PC-9 (cell line): ENCODE measurements at regions not wholly inside any gene's neighbourhood (a gene's known extent, or its start where the extent isn't known, plus 50 kb on each side); places are given as distances from the start of the nearest gene placed in this dataset.

Experiments used
- BruUV-seq: library from RNA; stranded (reverse); fragments of 400-500 nt; replicated peaks from 2 replicates; lab custom pipeline; 2021; lab: Mats Ljungman, UMichigan
- CTCF ChIA-PET: fragments of 300-600 bp; sonication (Branson Sonifier 250); formaldehyde crosslinking; loops from one replicate; lab custom pipeline; 2022; ENCODE audit warnings: antibody characterized with exemption; lab: Charles Lee
- POLR2A ChIA-PET: fragments of 300-600 bp; sonication (Branson Sonifier 250); formaldehyde crosslinking; loops from one replicate; lab custom pipeline; 2022; ENCODE audit warnings: antibody characterized with exemption; ENCODE audit not compliant: unreplicated experiment; lab: Charles Lee
- DNase-seq, 2 experiments: peaks; one replicate each; pipeline versions ENCODE4 v3.0.0 to v3.0.0-alpha.2; 2015 to 2022; ENCODE audit warnings: mixed read lengths in 1 of 2
- H2AFZ ChIP-seq: fragments of 200-600 bp; sonication (generic); 2 replicates; pipeline ENCODE4 v1.8.1; 2017; ENCODE audit warnings: antibody characterized with exemption
- H3F3A ChIP-seq: fragments of 200-600 bp; sonication (generic); 2 replicates; pipeline ENCODE4 v1.8.1; 2017; ENCODE audit warnings: antibody characterized with exemption, mild to moderate bottlenecking, low read depth; ENCODE audit not compliant: insufficient read depth
- H3K27ac ChIP-seq: fragments of 200-600 bp; sonication (generic); 2 replicates; pipeline ENCODE4 v1.6.1; 2016; ENCODE audit warnings: mixed run types
- H3K27me3 ChIP-seq: fragments of 200-600 bp; sonication (generic); 2 replicates; pipeline ENCODE4 v1.6.1; 2016; ENCODE audit warnings: low read depth, mixed run types; ENCODE audit not compliant: insufficient read depth
- H3K36me3 ChIP-seq: fragments of 200-600 bp; sonication (generic); 2 replicates; pipeline ENCODE4 v1.6.1; 2016; ENCODE audit warnings: low read depth, mixed run types
- H3K4me1 ChIP-seq: fragments of 200-600 bp; sonication (generic); replicated peaks from 2 replicates; pipeline ENCODE4 v1.6.1; 2016; ENCODE audit warnings: mixed run types; ENCODE audit not compliant: insufficient read depth
- H3K4me2 ChIP-seq: fragments of 200-600 bp; sonication (generic); 2 replicates; pipeline ENCODE4 v1.6.1; 2017; ENCODE audit warnings: mixed run types
- H3K4me3 ChIP-seq: fragments of 200-600 bp; sonication (generic); 2 replicates; pipeline ENCODE4 v1.6.1; 2016; ENCODE audit warnings: mixed run types
- H3K79me2 ChIP-seq: fragments of 200-600 bp; sonication (generic); 2 replicates; pipeline ENCODE4 v1.6.1; 2017; ENCODE audit warnings: low read depth, mixed run types
- H3K9me2 ChIP-seq: fragments of 200-600 bp; sonication (generic); 2 replicates; pipeline ENCODE4 v1.8.1; 2017; ENCODE audit warnings: mild to moderate bottlenecking; ENCODE audit not compliant: insufficient read depth
- H3K9me3 ChIP-seq: fragments of 200-600 bp; sonication (generic); 2 replicates; pipeline ENCODE4 v1.8.1; 2016; ENCODE audit warnings: low read depth; ENCODE audit not compliant: insufficient read depth
- H4K20me1 ChIP-seq: fragments of 200-600 bp; sonication (generic); 2 replicates; pipeline ENCODE4 v1.8.1; 2017; ENCODE audit not compliant: insufficient read depth
- EZH2 ChIP-seq: fragments of 200-600 bp; sonication (generic); IDR thresholded peaks from 2 replicates; pipeline ENCODE4 v1.8.0; 2017; ENCODE audit warnings: antibody characterized with exemption, low read depth
- intact Hi-C: fragments of 100-400 bp; cut with micrococcal nuclease; formaldehyde crosslinking; loops from one replicate; pipeline ENCODE4 v1.10.0; 2022; ENCODE audit not compliant: unreplicated experiment
- TF ChIP-seq, protein P1 (sequence below): fragments of 200-600 bp; sonication (generic); conservative IDR thresholded peaks from 2 replicates; pipeline ENCODE4 v1.6.1; 2017; ENCODE audit warnings: mixed run types, antibody characterized with exemption, mild to moderate bottlenecking, moderate library complexity

DNA sequence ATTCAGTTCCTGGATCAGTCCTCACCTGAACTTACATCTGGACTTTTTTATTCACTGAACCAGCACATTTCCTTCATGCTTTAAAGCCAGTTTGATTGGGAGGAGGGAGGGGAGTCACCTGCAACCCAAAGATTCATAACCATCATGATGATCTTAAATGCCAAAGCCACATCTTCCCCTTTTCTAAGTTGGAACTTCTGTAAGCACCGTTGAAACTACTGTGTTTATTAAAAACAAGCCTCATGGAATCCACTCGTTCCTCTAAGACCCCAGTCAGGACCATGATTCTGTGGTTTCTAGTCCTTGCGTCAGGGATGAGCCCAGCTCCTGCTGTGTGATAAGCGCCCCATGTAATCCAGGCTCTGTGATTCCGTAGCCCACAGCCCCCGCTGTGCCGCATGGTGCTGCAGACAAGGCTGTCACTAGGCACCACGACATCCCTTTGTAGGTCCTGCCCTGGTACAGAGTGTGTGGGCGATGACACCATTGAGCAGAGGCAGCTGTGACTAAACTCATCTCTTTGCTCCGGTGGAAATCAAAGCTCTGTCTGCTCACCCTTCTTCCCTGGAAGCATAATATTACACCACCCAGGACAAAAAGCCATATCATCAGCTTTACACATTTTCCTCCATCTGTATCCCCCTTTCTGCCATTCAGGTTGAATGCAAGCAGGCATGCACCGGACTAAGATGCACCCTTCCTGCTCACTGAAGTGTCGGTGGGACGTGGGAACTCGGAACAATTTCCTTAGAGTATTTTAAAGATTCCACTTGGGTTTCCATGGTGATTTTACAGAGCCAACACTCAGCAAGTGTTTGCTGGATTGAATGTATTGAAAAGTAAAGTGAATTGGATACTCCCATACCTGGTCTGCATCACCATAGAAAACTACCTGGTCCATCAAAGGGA, 132.0 kb upstream of the FSTL4 start:
- H3K4me2 ChIP-seq: no peak overlapping the region
- no peaks in the 10 kb centered on the region for H3K9me2 ChIP-seq
- no peak overlapping the region for H3K27ac ChIP-seq
- no peak for DNase-seq
- TF ChIP-seq, protein P1, sequence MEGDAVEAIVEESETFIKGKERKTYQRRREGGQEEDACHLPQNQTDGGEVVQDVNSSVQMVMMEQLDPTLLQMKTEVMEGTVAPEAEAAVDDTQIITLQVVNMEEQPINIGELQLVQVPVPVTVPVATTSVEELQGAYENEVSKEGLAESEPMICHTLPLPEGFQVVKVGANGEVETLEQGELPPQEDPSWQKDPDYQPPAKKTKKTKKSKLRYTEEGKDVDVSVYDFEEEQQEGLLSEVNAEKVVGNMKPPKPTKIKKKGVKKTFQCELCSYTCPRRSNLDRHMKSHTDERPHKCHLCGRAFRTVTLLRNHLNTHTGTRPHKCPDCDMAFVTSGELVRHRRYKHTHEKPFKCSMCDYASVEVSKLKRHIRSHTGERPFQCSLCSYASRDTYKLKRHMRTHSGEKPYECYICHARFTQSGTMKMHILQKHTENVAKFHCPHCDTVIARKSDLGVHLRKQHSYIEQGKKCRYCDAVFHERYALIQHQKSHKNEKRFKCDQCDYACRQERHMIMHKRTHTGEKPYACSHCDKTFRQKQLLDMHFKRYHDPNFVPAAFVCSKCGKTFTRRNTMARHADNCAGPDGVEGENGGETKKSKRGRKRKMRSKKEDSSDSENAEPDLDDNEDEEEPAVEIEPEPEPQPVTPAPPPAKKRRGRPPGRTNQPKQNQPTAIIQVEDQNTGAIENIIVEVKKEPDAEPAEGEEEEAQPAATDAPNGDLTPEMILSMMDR: no peak
- no peak for TF ChIP-seq EZH2
- no peaks in the 10 kb centered on the region for H3K9me3 ChIP-seq
- H2AFZ ChIP-seq: no peak overlapping the region
- H3K4me1 ChIP-seq: no peaks in the 10 kb centered on the region
- ChIA-PET CTCF (no interaction called here), POLR2A (no interaction called here)
- H3K79me2 ChIP-seq: no peaks in the 10 kb centered on the region
- no peak overlapping the region for H3K4me3 ChIP-seq
- no TSS peak for BruUV-seq
- no peaks in the 10 kb centered on the region for H3K36me3 ChIP-seq
- H3F3A ChIP-seq: no peaks in the 10 kb centered on the region
- H4K20me1 ChIP-seq: no peaks in the 10 kb centered on the region
- intact Hi-C loops: no loop called here
- no peaks in the 10 kb centered on the region for H3K27me3 ChIP-seq

DNA sequence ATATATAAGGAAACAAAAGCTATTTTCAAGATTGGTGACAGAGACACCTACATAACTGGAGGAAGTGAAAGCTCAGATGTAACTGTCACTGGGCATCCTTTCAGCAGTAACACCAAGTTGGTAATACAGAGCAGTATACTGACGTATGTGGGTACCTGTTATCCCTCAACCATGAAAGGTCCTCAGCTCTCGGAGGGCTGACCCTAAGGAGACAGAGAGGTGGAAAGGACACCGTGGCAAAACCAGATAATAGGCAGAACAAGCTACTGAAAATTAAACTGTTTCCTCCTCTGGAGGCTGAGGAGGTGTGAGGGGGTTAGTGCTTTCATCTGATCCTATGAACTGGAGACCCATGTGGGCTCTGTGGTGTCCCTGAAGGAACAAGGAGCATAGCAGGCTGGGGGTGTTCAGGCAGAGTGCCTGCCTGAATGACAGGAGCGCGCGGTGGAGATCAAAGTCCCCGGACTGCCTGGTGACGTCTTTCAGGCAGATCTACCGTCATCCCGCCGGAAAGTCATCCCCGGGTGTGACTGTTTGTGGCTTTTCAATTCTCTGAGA, 130.2 kb upstream of the FSTL4 start:
- Histone ChIP-seq H3K27me3 (no peaks in the 10 kb centered on the region), H3K4me3 (no peak overlapping the region), H3K4me2 (no peak overlapping the region), H4K20me1 (no peaks in the 10 kb centered on the region), H2AFZ (no peak overlapping the region), H3K9me2 (no peaks in the 10 kb centered on the region), H3K27ac (no peak overlapping the region), H3F3A (no peaks in the 10 kb centered on the region), H3K79me2 (no peaks in the 10 kb centered on the region), H3K36me3 (no peaks in the 10 kb centered on the region), H3K4me1 (peaks cover 6% of the 10 kb centered on the region; the same call in 1 of the 2 replicates), H3K9me3 (no peaks in the 10 kb centered on the region)
- no TSS peak for BruUV-seq
- ChIA-PET POLR2A (no interaction called here), CTCF (no interaction called here)
- TF ChIP-seq, protein P1: no peak
- TF ChIP-seq EZH2: no peak
- intact Hi-C loops: no loop called here
- no peak for DNase-seq

DNA sequence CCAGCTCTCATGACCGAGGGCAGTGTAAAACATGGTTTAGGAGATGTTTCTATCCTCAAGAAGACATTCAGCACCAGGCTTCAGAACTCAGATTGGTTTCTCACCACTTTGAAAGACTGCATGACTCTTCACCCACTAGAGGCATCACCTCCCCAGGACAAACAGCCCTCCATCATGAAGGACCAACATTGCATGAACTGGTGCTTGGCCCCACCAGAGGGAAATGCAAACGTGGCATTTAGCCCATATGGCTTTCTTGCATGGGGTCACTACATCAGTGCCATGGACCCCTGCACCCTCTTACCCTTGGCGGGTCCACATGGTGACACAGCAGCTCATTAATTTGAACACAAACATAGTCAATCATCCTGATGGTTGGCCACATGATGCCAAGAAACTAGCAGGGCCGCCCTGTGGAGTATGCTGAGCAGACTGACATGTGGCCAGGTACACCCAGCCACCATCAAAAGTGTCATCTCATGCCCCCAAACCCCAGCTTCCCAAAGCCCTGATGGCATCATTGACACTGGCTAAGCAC, 129.5 kb upstream of the FSTL4 start:
- BruUV-seq: no TSS peak
- peaks cover 6% of the 10 kb centered on the region for H3K4me1 ChIP-seq
- H3K9me3 ChIP-seq: no peaks in the 10 kb centered on the region
- H3K27me3 ChIP-seq: no peaks in the 10 kb centered on the region
- no peaks in the 10 kb centered on the region for H4K20me1 ChIP-seq
- no peaks in the 10 kb centered on the region for H3K36me3 ChIP-seq
- H3K27ac ChIP-seq: no peak overlapping the region
- no peaks in the 10 kb centered on the region for H3K9me2 ChIP-seq
- no peak for TF ChIP-seq EZH2
- TF ChIP-seq, protein P1: no peak
- no peak overlapping the region for H3K4me3 ChIP-seq
- H2AFZ ChIP-seq: no peak overlapping the region
- ChIA-PET POLR2A (no interaction called here), CTCF (no interaction called here)
- intact Hi-C loops: no loop called here
- H3F3A ChIP-seq: no peaks in the 10 kb centered on the region
- H3K4me2 ChIP-seq: no peak overlapping the region
- H3K79me2 ChIP-seq: no peaks in the 10 kb centered on the region
- DNase-seq: no peak
